NT2/D1 (cell line): ENCODE measurements at regions not wholly inside any gene's neighbourhood (a gene's known extent, or its start where the extent isn't known, plus 50 kb on each side); places are given as distances from the start of the nearest gene placed in this dataset.
"Not testable (repeated sequence)": the region's sequence is repeated elsewhere in the genome, so short reads cannot be mapped to it uniquely, and the experiment has no call there.

ENCODE experiments used
- YY1 ChIP-seq: IDR thresholded peaks from 2 replicates; pipeline ENCODE4 v1.6.1; 2011; ENCODE audit not compliant: insufficient read length, insufficient read depth
- ZNF274 ChIP-seq: IDR thresholded peaks from 2 replicates; pipeline ENCODE4 v1.6.1; 2011; ENCODE audit warnings: mild to moderate bottlenecking, low read depth, low read length

DNA sequence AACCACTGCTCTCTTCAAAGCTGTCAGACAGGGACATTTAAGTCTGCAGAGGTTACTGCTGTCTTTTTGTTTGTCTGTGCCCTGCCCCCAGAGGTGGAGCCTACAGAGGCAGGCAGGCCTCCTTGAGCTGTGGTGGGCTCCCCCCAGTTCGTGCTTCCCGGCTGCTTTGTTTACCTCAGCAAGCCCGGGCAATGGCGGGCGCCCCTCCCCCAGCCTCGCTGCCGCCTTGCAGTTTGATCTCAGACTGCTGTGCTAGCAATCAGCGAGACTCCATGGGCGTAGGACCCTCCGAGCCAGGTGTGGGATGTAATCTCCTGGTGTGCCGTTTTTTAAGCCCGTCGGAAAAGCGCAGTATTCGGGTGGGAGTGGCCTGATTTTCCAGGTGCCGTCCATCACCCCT lies 93.4 kb upstream of the PRMT8 start:
- TF ChIP-seq YY1, ZNF274: not testable (repeated sequence)
